HFFc6 (cell line): ENCODE measurements at regions not wholly inside any gene's neighbourhood (a gene's known extent, or its start where the extent isn't known, plus 50 kb on each side); places are given as distances from the start of the nearest gene placed in this dataset.
A peak's percentile ranks its signal among the peaks of the same experiment; 100 is the strongest.

Experiments used
- DNase-seq: peaks from one replicate; pipeline ENCODE4 v3.0.0-alpha.2; 2018
- H3K27ac Mint-ChIP-seq: 2 replicates; pipeline ENCODE4 v1.8.0; 2020; ENCODE audit warnings: mild to moderate bottlenecking, mixed read lengths
- H3K27me3 Mint-ChIP-seq: 2 replicates; pipeline ENCODE4 v1.8.0; 2021; ENCODE audit warnings: mild to moderate bottlenecking, moderate library complexity, mixed read lengths; ENCODE audit not compliant: insufficient read depth
- H3K36me3 Mint-ChIP-seq: 2 replicates; pipeline ENCODE4 v1.8.0; 2021; ENCODE audit warnings: low read depth, mixed read lengths
- H3K4me1 Mint-ChIP-seq: 2 replicates; pipeline ENCODE4 v1.8.0; 2020; ENCODE audit warnings: low read depth, mixed read lengths
- H3K4me3 Mint-ChIP-seq: 2 replicates; pipeline ENCODE4 v1.8.0; 2020; ENCODE audit warnings: mild to moderate bottlenecking, moderate library complexity, mixed read lengths
- H3K9me3 Mint-ChIP-seq: 2 replicates; pipeline ENCODE4 v1.8.0; 2020; ENCODE audit warnings: mild to moderate bottlenecking, mixed read lengths
- TF ChIP-seq, protein P1 (sequence below): fragments of 200-600 bp; sonication (generic); IDR thresholded peaks from 2 replicates; pipeline ENCODE4 v1.5.0; 2021; ENCODE audit warnings: antibody characterized with exemption, mild to moderate bottlenecking

GRCh38 chr20:40931410-40932044 lies 97.1 kb upstream of the TOP1 start:
- TF ChIP-seq, protein P1, sequence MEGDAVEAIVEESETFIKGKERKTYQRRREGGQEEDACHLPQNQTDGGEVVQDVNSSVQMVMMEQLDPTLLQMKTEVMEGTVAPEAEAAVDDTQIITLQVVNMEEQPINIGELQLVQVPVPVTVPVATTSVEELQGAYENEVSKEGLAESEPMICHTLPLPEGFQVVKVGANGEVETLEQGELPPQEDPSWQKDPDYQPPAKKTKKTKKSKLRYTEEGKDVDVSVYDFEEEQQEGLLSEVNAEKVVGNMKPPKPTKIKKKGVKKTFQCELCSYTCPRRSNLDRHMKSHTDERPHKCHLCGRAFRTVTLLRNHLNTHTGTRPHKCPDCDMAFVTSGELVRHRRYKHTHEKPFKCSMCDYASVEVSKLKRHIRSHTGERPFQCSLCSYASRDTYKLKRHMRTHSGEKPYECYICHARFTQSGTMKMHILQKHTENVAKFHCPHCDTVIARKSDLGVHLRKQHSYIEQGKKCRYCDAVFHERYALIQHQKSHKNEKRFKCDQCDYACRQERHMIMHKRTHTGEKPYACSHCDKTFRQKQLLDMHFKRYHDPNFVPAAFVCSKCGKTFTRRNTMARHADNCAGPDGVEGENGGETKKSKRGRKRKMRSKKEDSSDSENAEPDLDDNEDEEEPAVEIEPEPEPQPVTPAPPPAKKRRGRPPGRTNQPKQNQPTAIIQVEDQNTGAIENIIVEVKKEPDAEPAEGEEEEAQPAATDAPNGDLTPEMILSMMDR, result no peak
- Mint-ChIP-seq H3K4me3 (no peak overlapping the region), H3K27ac (no peak overlapping the region), H3K4me1 (peaks cover 5% of the 10 kb centered on the region; the same call in 1 of the 2 replicates), H3K9me3 (peaks cover 5% of the 10 kb centered on the region; the same call in 1 of the 2 replicates), H3K36me3 (no peaks in the 10 kb centered on the region), H3K27me3 (peaks cover 10% of the 10 kb centered on the region; the same call in 1 of the 2 replicates)
- no peak for DNase-seq

GRCh38 chr20:40932436-40932835 lies 96.2 kb upstream of the TOP1 start:
- H3K9me3 Mint-ChIP-seq, result peaks cover 5% of the 10 kb centered on the region; the same call in 1 of the 2 replicates
- TF ChIP-seq, protein P1, result no peak
- H3K36me3 Mint-ChIP-seq, result no peaks in the 10 kb centered on the region
- H3K4me3 Mint-ChIP-seq, result no peak overlapping the region
- peaks cover 5% of the 10 kb centered on the region; the same call in 1 of the 2 replicates for H3K4me1 Mint-ChIP-seq
- H3K27me3 Mint-ChIP-seq, result peaks cover 10% of the 10 kb centered on the region; the same call in 1 of the 2 replicates
- no peak overlapping the region for H3K27ac Mint-ChIP-seq
- DNase-seq, result no peak

- TF ChIP-seq, protein P1, result no peak
- peaks cover 5% of the 10 kb centered on the region; the same call in 1 of the 2 replicates for H3K9me3 Mint-ChIP-seq
- DNase-seq, result no peak
- peaks cover 5% of the 10 kb centered on the region; the same call in 1 of the 2 replicates for H3K4me1 Mint-ChIP-seq
- no peak overlapping the region for H3K27ac Mint-ChIP-seq
- no peak overlapping the region for H3K4me3 Mint-ChIP-seq
- H3K27me3 Mint-ChIP-seq, result peaks cover 16% of the 10 kb centered on the region
- H3K36me3 Mint-ChIP-seq, result no peaks in the 10 kb centered on the region
These were observed 94.9 kb upstream of the TOP1 start for GRCh38 chr20:40933758-40934157.

- no peak for DNase-seq
- TF ChIP-seq, protein P1, result peak; percentile 30; the same call in 1 of the 2 replicates
- Mint-ChIP-seq H3K9me3 (peaks cover 5% of the 10 kb centered on the region; the same call in 1 of the 2 replicates), H3K27ac (no peak overlapping the region), H3K27me3 (peaks cover 16% of the 10 kb centered on the region), H3K4me3 (no peak overlapping the region), H3K4me1 (no peaks in the 10 kb centered on the region), H3K36me3 (no peaks in the 10 kb centered on the region)
These were observed 90.6 kb upstream of the TOP1 start for GRCh38 chr20:40938020-40938419.

GRCh38 chr20:40939667-40940066 lies 89.0 kb upstream of the TOP1 start:
- H3K36me3 Mint-ChIP-seq, result no peaks in the 10 kb centered on the region
- H3K27me3 Mint-ChIP-seq, result peaks cover 23% of the 10 kb centered on the region
- no peaks in the 10 kb centered on the region for H3K9me3 Mint-ChIP-seq
- H3K4me1 Mint-ChIP-seq, result no peaks in the 10 kb centered on the region
- no peak for DNase-seq
- TF ChIP-seq, protein P1, result no peak
- no peak overlapping the region for H3K4me3 Mint-ChIP-seq
- H3K27ac Mint-ChIP-seq, result no peak overlapping the region
